Thymus (tissue), 11 donors: ENCODE measurements at regions not wholly inside any gene's neighbourhood (a gene's known extent, or its start where the extent isn't known, plus 50 kb on each side); places are given as distances from the start of the nearest gene placed in this dataset.

Experiments
- DNase-seq, 9 donors: peaks; one replicate each; pipeline ENCODE4 v3.0.0-alpha.2; 2013; ENCODE audit warnings: low spot score in 9 of 9, low read depth in 6 of 9, missing footprints in 1 of 9
- H3K27ac ChIP-seq, 2 donors: one replicate each; pipeline ENCODE4 v1.5.1; 2013; ENCODE audit warnings: control low read depth in 1 of 2, low read depth in 1 of 2, low read length in 1 of 2, mild to moderate bottlenecking in 1 of 2, moderate library complexity in 1 of 2
- H3K27me3 ChIP-seq, 2 donors: one replicate each; pipeline ENCODE4 v1.5.1; 2013; ENCODE audit warnings: low read length in 1 of 2; ENCODE audit not compliant: control insufficient read depth in 2 of 2, insufficient read depth in 1 of 2
- H3K36me3 ChIP-seq, 2 donors: one replicate each; pipeline ENCODE4 v1.5.1; 2013; ENCODE audit warnings: low read length in 1 of 2, mild to moderate bottlenecking in 1 of 2, moderate library complexity in 1 of 2; ENCODE audit not compliant: control insufficient read depth in 2 of 2, insufficient read depth in 2 of 2
- H3K4me1 ChIP-seq, 2 donors: one replicate each; pipeline ENCODE4 v1.5.1; 2013; ENCODE audit warnings: low read length in 2 of 2; ENCODE audit not compliant: control insufficient read depth in 2 of 2, insufficient read depth in 2 of 2
- H3K4me3 ChIP-seq, 2 donors: one replicate each; pipeline ENCODE4 v1.5.1; 2013; ENCODE audit warnings: low read length in 2 of 2, control low read depth in 1 of 2, mild to moderate bottlenecking in 1 of 2
- H3K9me3 ChIP-seq, 2 donors: one replicate each; pipeline ENCODE4 v1.5.1; 2013; ENCODE audit warnings: low read length in 1 of 2, mild to moderate bottlenecking in 1 of 2; ENCODE audit not compliant: control insufficient read depth in 2 of 2, insufficient read depth in 1 of 2
- WGBS: extraction: QIAGEN DNeasy Blood & Tissue Kit; methylation state at CpG from one replicate; pipeline ENCODE4 v1.1.7; 2013; 5-methylcytosine and 5-hydroxymethylcytosine counted together
- donor health status: healthy.

DNA sequence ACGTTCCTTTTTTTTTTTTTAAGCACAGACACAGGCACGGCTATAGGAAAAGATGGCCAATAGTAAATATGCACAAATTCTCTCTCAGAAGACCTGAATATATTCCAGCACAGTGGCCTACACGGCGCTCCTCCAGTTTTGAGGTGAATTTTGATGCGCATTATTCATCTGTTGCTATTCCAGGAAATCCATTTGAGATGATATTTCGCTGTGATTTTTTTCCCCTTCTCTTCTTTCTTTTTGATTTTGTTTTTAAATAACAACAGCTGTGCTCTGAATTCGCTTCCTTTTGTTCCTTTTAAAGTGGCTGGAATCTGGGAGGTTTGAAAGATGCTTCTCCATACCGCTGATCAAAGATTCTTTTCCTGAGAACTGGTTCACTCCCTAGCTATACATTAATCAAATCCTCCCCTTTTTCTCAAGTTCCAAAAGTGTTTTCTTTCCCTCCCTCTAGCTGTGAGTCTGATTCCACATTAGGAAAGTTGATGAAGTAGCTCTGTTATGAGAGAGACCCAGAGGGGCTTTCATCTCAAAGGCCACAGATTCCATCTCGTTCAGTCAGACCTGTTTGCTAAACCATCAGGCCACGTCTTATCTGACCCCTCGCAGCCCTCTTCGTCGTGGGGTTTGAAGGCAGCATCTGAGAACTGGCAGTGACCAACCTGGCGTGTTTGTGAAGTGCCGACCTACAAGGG lies 602.7 kb upstream of the NRP1 start:
- WGBS: 78% methylated on average over 15 of the region's 15 CpGs

GRCh38 chr10:33935350-33935749 lies 600.9 kb upstream of the NRP1 start:
- 97% methylated on average over 3 of the region's 3 CpGs for whole genome bisulfite sequencing
- Histone ChIP-seq H3K27ac (no peak overlapping the region), H3K36me3 (no peaks in the 10 kb centered on the region), H3K4me3 (no peak overlapping the region), H3K9me3 (no peaks in the 10 kb centered on the region), H3K27me3 (no peaks in the 10 kb centered on the region), H3K4me1 (no peaks in the 10 kb centered on the region)
- no peak for DNase-seq

More for the DNA sequence above, 602.7 kb upstream of the NRP1 start:
- H3K27me3 ChIP-seq: no peaks in the 10 kb centered on the region
- no peaks in the 10 kb centered on the region for H3K9me3 ChIP-seq
- H3K36me3 ChIP-seq: no peaks in the 10 kb centered on the region
- no peaks in the 10 kb centered on the region for H3K4me1 ChIP-seq
- no peak overlapping the region for H3K4me3 ChIP-seq
- H3K27ac ChIP-seq: no peak overlapping the region
- no peak for DNase-seq

- Histone ChIP-seq H3K4me1 (no peaks in the 10 kb centered on the region), H3K27ac (no peak overlapping the region), H3K9me3 (no peaks in the 10 kb centered on the region), H3K36me3 (no peaks in the 10 kb centered on the region), H3K4me3 (no peak overlapping the region), H3K27me3 (no peaks in the 10 kb centered on the region)
- 18% methylated on average over 1 of the region's 1 CpG for WGBS
- DNase-seq: no peak
Observed at GRCh38 chr10:33930079-33930478, 595.6 kb upstream of the NRP1 start.

DNA sequence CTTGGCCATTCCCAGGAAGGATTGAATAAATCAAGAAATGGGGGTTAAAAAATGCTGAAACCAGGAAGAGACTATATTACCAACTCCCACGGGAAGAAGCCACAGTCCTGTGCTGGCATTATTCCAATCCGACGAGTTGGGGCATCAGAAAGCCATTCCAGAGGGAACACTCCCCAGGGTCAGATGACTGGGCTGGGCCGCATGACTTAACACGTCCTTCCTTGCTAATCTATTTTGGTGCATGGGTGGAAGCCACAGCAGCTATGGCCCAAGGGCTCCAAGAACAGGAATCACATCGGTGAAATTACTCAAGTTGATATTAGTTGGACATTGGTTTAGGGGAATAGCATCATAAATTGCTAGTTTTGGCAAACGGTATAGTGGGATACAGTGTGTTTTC lies 592.9 kb upstream of the NRP1 start:
- WGBS: 90% methylated on average over 7 of the region's 7 CpGs

GRCh38 chr10:33921970-33922605 lies 587.6 kb upstream of the NRP1 start:
- DNase-seq: no peak
- 77% methylated on average over 5 of the region's 5 CpGs for WGBS
- Histone ChIP-seq H3K36me3 (no peaks in the 10 kb centered on the region), H3K4me1 (no peaks in the 10 kb centered on the region), H3K27ac (no peak overlapping the region), H3K9me3 (no peaks in the 10 kb centered on the region), H3K27me3 (no peaks in the 10 kb centered on the region), H3K4me3 (no peak overlapping the region)

More for the DNA sequence above, 592.9 kb upstream of the NRP1 start:
- Histone ChIP-seq H3K27ac (no peak overlapping the region), H3K36me3 (no peaks in the 10 kb centered on the region), H3K4me3 (no peak overlapping the region), H3K4me1 (no peaks in the 10 kb centered on the region), H3K9me3 (no peaks in the 10 kb centered on the region), H3K27me3 (no peaks in the 10 kb centered on the region)
- no peak for DNase-seq

GRCh38 chr10:33920351-33920750 lies 585.9 kb upstream of the NRP1 start:
- Histone ChIP-seq H3K36me3 (no peaks in the 10 kb centered on the region), H3K4me1 (no peaks in the 10 kb centered on the region), H3K9me3 (no peaks in the 10 kb centered on the region), H3K4me3 (no peak overlapping the region), H3K27ac (no peak overlapping the region), H3K27me3 (no peaks in the 10 kb centered on the region)
- no peak for DNase-seq
- 96% methylated on average over 1 of the region's 1 CpG for WGBS

DNA sequence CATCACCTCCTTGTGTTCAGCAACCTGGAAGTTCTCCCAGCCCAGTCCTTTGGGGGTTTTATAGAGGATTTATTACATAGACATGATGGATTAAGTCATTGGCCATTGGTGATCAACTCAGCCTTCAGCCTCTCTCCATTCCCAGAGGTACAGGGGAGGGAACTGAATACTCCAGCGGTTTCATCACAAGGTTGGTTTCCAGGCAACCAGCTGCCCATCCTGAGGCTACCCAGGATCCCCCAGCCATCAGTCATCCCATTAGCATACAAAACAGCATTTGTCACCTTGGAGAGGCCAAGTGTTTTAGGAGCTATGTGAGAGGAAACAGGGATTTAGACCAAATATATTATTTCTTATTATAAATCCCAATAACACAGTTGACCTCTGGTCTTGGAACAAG lies 584.8 kb upstream of the NRP1 start:
- no peak for DNase-seq
- Histone ChIP-seq H3K4me1 (no peaks in the 10 kb centered on the region), H3K4me3 (no peak overlapping the region), H3K9me3 (no peaks in the 10 kb centered on the region), H3K27me3 (no peaks in the 10 kb centered on the region), H3K27ac (no peak overlapping the region), H3K36me3 (no peaks in the 10 kb centered on the region)
- WGBS: 98% methylated on average over 1 of the region's 1 CpG

- H3K36me3 ChIP-seq: no peaks in the 10 kb centered on the region
- no peak for DNase-seq
- H3K4me3 ChIP-seq: no peak overlapping the region
- H3K27ac ChIP-seq: no peak overlapping the region
- H3K27me3 ChIP-seq: no peaks in the 10 kb centered on the region
- H3K4me1 ChIP-seq: no peaks in the 10 kb centered on the region
- WGBS: 87% methylated on average over 8 of the region's 8 CpGs
- no peaks in the 10 kb centered on the region for H3K9me3 ChIP-seq
Observed at GRCh38 chr10:33917069-33917780, 582.8 kb upstream of the NRP1 start.

- 96% methylated on average over 2 of the region's 2 CpGs for WGBS
- H3K4me1 ChIP-seq: no peaks in the 10 kb centered on the region
Observed at GRCh38 chr10:33914746-33915145, 580.3 kb upstream of the NRP1 start.

More at GRCh38 chr10:33914746-33915145, 580.3 kb upstream of the NRP1 start:
- DNase-seq: no peak
- no peaks in the 10 kb centered on the region for H3K9me3 ChIP-seq
- no peak overlapping the region for H3K27ac ChIP-seq
- H3K27me3 ChIP-seq: no peaks in the 10 kb centered on the region
- H3K36me3 ChIP-seq: no peaks in the 10 kb centered on the region
- no peak overlapping the region for H3K4me3 ChIP-seq
